ENCODE measurements at regions not wholly inside any gene's neighbourhood (a gene's known extent, or its start where the extent isn't known, plus 50 kb on each side); places are given as distances from the start of the nearest gene placed in this dataset.

DNA sequence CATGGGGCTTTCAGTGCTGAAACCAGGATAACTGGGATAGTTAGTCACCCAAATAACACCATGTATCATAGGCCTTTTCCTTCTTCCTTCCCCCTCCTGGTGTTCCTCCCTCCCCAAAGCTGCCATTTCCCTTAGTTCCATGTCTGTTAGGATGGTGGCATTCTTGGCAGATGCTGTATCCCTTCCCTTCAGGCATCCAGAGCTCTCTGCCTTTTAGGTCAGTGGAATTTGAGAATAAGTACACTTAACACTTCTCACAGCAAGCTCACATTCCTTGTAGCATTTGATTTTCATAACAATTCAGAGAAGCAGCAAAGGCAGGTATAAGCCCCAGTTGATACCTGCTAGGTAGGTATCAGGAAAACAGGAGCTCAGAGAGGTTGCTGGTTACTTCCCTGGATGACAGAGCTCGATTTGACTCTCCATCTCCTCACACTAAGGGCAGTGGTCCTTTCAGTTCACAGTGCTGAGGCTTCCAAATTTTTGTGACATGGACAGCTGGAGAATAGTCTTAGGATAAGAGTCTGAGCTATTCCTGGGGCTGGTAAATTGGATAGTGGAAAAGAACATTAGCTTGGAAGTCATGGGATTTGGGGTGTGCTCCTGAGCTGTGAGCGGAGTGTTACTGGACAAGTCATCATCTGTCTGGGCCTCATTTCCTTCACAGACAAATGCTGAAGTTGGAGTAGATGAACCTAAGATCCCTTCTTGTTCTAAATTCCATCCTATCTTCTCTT lies 108.7 kb upstream of the RHOBTB1 start:
- H3K36me3 Mint-ChIP-seq (ENCODE audit: unreplicated experiment), result no peaks in the 10 kb centered on the region
- H3K4me3 Mint-ChIP-seq (ENCODE audit: unreplicated experiment), result no peak overlapping the region
- H3K4me1 Mint-ChIP-seq (ENCODE audit: low read depth, unreplicated experiment), result no peaks in the 10 kb centered on the region
- no peaks in the 10 kb centered on the region for H3K27me3 Mint-ChIP-seq (ENCODE audit: unreplicated experiment)
- no peak for DNase-seq
- H3K9me3 Mint-ChIP-seq (ENCODE audit: unreplicated experiment), result peaks cover 2% of the 10 kb centered on the region
- H3K27ac Mint-ChIP-seq (ENCODE audit: unreplicated experiment), result no peak overlapping the region
- TF ChIP-seq, protein P1, sequence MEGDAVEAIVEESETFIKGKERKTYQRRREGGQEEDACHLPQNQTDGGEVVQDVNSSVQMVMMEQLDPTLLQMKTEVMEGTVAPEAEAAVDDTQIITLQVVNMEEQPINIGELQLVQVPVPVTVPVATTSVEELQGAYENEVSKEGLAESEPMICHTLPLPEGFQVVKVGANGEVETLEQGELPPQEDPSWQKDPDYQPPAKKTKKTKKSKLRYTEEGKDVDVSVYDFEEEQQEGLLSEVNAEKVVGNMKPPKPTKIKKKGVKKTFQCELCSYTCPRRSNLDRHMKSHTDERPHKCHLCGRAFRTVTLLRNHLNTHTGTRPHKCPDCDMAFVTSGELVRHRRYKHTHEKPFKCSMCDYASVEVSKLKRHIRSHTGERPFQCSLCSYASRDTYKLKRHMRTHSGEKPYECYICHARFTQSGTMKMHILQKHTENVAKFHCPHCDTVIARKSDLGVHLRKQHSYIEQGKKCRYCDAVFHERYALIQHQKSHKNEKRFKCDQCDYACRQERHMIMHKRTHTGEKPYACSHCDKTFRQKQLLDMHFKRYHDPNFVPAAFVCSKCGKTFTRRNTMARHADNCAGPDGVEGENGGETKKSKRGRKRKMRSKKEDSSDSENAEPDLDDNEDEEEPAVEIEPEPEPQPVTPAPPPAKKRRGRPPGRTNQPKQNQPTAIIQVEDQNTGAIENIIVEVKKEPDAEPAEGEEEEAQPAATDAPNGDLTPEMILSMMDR (IDR thresholded peaks at IDR 0.05; ENCODE audit: partially characterized antibody, unreplicated experiment), result no peak

DNA sequence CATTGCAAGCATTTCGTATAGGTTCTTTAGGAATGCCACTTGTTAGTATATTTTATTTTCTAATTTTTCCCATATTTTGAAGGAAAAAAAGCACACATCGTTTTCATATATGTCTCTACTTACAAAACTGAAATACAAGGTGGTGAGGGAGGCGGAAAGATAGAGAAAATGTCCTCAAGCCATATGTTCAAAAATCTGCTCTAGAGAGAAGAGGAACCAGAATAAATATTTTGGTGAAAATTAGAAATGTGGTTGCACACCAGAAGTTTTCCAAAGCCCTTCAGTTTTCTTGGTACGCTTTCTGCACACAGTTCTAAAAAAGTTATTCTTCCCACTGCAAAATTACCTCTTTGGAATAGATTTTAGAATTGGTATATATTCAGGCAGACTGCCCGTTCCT lies 107.4 kb upstream of the RHOBTB1 start:
- TF ChIP-seq, protein P1 (IDR thresholded peaks at IDR 0.05; ENCODE audit: partially characterized antibody, unreplicated experiment), result no peak
- peaks cover 2% of the 10 kb centered on the region for H3K9me3 Mint-ChIP-seq (ENCODE audit: unreplicated experiment)
- H3K4me3 Mint-ChIP-seq (ENCODE audit: unreplicated experiment), result no peak overlapping the region
- H3K27me3 Mint-ChIP-seq (ENCODE audit: unreplicated experiment), result no peaks in the 10 kb centered on the region
- DNase-seq, result no peak
- H3K36me3 Mint-ChIP-seq (ENCODE audit: unreplicated experiment), result no peaks in the 10 kb centered on the region
- no peak overlapping the region for H3K27ac Mint-ChIP-seq (ENCODE audit: unreplicated experiment)
- peaks cover 2% of the 10 kb centered on the region for H3K4me1 Mint-ChIP-seq (ENCODE audit: low read depth, unreplicated experiment)

DNA sequence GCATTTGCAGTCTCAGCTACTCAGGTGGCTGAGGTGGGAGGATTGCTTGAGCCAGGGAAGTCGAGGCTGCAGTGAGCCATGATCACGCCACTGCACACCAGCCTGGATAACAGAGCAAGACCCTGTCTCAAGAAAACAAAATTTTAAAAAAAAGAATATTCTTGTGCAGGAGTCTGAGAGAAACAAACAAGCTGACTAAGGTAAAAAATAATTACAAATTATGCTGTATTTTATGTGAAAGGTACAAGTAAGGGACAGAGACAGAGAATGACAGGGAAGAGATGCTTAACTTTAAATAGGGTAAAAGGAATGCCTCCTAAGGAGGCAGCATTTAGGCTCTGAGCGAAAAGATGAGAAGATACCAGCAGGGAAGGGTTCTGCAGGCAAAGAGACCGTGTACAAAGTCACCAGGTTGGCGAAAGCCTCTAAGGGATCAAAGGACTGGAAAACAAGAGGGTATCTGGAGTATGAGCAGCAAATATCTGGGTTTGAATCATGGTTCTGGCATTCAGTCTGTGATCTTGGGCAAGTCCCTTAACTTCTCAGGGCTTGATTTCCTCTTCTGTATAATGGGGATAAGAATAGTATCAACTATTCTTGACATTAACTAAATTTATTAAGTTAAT lies 106.2 kb upstream of the RHOBTB1 start:
- Mint-ChIP-seq H3K4me1 (ENCODE audit: low read depth, unreplicated experiment) (peaks cover 2% of the 10 kb centered on the region), H3K27ac (ENCODE audit: unreplicated experiment) (no peak overlapping the region), H3K36me3 (ENCODE audit: unreplicated experiment) (no peaks in the 10 kb centered on the region), H3K27me3 (ENCODE audit: unreplicated experiment) (no peaks in the 10 kb centered on the region), H3K9me3 (ENCODE audit: unreplicated experiment) (peaks cover 2% of the 10 kb centered on the region), H3K4me3 (ENCODE audit: unreplicated experiment) (no peak overlapping the region)
- TF ChIP-seq, protein P1 (IDR thresholded peaks at IDR 0.05; ENCODE audit: partially characterized antibody, unreplicated experiment), result no peak
- DNase-seq, result no peak

DNA sequence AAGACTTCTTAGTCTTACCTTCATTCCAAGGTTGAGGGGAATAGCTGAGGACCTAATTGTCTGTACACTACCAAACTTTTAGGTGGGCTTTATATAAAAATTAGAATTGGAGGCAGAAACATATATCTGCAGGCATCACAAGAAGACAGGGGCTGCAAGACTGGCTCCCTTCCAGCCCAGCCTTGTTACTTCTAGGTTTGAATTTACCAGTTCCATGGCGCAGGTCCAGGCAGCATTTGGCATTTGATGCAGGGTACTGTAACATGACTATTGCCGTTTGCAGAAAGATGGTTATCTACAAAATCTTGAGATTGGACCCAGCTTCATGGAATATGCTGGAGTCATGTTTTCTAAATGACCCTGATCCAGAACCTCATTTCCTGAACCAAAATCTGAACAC lies 105.4 kb upstream of the RHOBTB1 start:
- Mint-ChIP-seq H3K9me3 (ENCODE audit: unreplicated experiment) (peaks cover 2% of the 10 kb centered on the region), H3K27ac (ENCODE audit: unreplicated experiment) (no peak overlapping the region), H3K4me1 (ENCODE audit: low read depth, unreplicated experiment) (peaks cover 2% of the 10 kb centered on the region), H3K4me3 (ENCODE audit: unreplicated experiment) (no peak overlapping the region), H3K36me3 (ENCODE audit: unreplicated experiment) (no peaks in the 10 kb centered on the region), H3K27me3 (ENCODE audit: unreplicated experiment) (no peaks in the 10 kb centered on the region)
- no peak for DNase-seq
- TF ChIP-seq, protein P1 (IDR thresholded peaks at IDR 0.05; ENCODE audit: partially characterized antibody, unreplicated experiment), result no peak
